Lower lobe of right lung (tissue), 2 donors: ENCODE measurements at regions not wholly inside any gene's neighbourhood (a gene's known extent, or its start where the extent isn't known, plus 50 kb on each side); places are given as distances from the start of the nearest gene placed in this dataset.
"Not testable (repeated sequence)": the region's sequence is repeated elsewhere in the genome, so short reads cannot be mapped to it uniquely, and the experiment has no call there.

Experiments used
- ATAC-seq, 2 donors: fragments of 200-7000 bp; cut with Tn5 transposase; one replicate each; pipeline ENCODE4 v1.9.1; 2020 to 2022; ENCODE audit warnings: mild to moderate bottlenecking in 2 of 2, moderate library complexity in 2 of 2
- DNase-seq: peaks from one replicate; pipeline ENCODE4 v3.0.0-alpha.2; 2020
- H3K27ac ChIP-seq: fragments of 200-600 bp; one replicate; pipeline ENCODE4 v1.8.0; 2022
- H3K27me3 ChIP-seq: fragments of 200-600 bp; one replicate; pipeline ENCODE4 v1.8.0; 2022; ENCODE audit warnings: low read depth
- H3K36me3 ChIP-seq: fragments of 200-600 bp; one replicate; pipeline ENCODE4 v1.8.0; 2022; ENCODE audit warnings: mild to moderate bottlenecking
- H3K4me1 ChIP-seq: fragments of 200-600 bp; one replicate; pipeline ENCODE4 v1.8.0; 2022
- H3K4me3 ChIP-seq: fragments of 200-600 bp; one replicate; pipeline ENCODE4 v1.8.0; 2022; ENCODE audit warnings: mild to moderate bottlenecking
- H3K9me3 ChIP-seq: fragments of 200-600 bp; one replicate; pipeline ENCODE4 v1.8.0; 2022
- intact Hi-C: fragments of 100-400 bp; cut with DNase I; formaldehyde crosslinking; loops from one replicate; pipeline ENCODE4 v1.11.0; 2022
- TF ChIP-seq, protein P1 (sequence below): fragments of 200-600 bp; IDR thresholded peaks from one replicate; pipeline ENCODE4 v1.8.0; 2022; ENCODE audit warnings: antibody characterized with exemption, mild to moderate bottlenecking
- donor health status: DM: no; HTN: yes; CAD: no; lungs with severe emphysema.

DNA sequence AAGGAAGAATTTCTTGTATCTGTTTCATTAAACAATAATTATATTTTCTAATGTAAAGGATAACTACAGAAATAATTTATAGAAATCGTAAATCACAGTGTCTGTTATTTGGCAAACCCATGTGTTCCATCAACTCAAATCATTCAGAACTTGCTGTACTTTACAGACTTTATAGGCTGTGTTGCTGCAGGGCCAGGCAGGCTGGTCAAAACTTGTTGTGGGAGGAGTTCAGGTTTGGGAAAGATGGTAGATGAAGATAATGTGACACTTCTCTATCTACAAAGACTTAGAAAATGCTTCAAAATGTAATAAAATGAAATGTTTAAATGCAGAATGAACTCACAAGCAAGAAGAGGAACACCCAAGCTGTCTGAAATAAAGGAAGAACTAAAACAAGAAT, 183.4 kb downstream of the SEMA6D start:
- H3K27ac ChIP-seq, result no peak overlapping the region
- intact Hi-C loops, result no loop called here
- DNase-seq (no peak), ATAC-seq (no peak)
- H3K4me3 ChIP-seq, result no peak overlapping the region
- no peaks in the 10 kb centered on the region for H3K36me3 ChIP-seq
- H3K9me3 ChIP-seq, result peaks cover 17% of the 10 kb centered on the region
- TF ChIP-seq, protein P1, sequence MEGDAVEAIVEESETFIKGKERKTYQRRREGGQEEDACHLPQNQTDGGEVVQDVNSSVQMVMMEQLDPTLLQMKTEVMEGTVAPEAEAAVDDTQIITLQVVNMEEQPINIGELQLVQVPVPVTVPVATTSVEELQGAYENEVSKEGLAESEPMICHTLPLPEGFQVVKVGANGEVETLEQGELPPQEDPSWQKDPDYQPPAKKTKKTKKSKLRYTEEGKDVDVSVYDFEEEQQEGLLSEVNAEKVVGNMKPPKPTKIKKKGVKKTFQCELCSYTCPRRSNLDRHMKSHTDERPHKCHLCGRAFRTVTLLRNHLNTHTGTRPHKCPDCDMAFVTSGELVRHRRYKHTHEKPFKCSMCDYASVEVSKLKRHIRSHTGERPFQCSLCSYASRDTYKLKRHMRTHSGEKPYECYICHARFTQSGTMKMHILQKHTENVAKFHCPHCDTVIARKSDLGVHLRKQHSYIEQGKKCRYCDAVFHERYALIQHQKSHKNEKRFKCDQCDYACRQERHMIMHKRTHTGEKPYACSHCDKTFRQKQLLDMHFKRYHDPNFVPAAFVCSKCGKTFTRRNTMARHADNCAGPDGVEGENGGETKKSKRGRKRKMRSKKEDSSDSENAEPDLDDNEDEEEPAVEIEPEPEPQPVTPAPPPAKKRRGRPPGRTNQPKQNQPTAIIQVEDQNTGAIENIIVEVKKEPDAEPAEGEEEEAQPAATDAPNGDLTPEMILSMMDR, result no peak
- no peaks in the 10 kb centered on the region for H3K4me1 ChIP-seq
- H3K27me3 ChIP-seq, result no peaks in the 10 kb centered on the region

DNA sequence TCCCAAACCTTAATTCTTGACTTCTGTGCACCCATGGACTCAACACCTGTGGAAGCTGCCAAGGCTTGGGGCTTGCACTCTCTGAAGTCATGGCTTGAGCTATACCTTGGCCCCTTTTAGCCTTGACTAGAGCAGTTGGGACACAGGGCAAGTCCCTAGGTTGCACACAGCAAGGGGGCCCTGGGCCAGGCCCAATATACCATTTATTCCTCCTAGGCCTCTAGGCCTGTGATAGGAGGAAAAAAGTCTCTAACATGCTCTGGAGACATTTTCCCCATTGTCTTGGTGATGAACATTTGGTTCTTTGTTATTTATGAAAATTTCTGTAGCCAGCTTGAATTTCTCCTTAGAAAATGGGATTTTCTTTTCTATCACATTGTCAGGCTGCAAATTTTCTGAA, 186.1 kb downstream of the SEMA6D start:
- H3K4me1 ChIP-seq, result no peaks in the 10 kb centered on the region
- H3K4me3 ChIP-seq, result no peak overlapping the region
- intact Hi-C loops, result no loop called here
- TF ChIP-seq, protein P1, result no peak
- DNase-seq, result no peak
- ATAC-seq, result no peak
- H3K27ac ChIP-seq, result no peak overlapping the region
- peaks cover 17% of the 10 kb centered on the region for H3K9me3 ChIP-seq
- no peaks in the 10 kb centered on the region for H3K36me3 ChIP-seq
- no peaks in the 10 kb centered on the region for H3K27me3 ChIP-seq

DNA sequence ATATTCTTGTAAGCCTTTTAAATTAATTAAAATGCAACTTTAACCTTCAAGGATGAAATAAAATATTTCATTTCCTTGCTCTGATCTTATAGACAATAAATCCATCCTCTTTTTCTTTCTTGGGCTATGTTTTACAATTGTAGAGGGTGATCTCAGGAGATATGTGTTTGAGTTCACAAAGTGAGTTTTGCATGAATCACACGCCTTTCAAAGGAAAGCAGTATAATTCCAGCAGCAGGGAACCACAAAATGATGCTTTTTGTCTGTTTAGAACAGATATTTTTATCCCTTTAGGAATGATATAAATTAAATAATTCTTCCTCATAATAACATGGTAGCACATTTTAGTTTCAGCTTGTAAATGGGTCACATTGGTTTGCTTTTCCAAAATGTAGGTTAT, 191.2 kb downstream of the SEMA6D start:
- no peak for ATAC-seq
- TF ChIP-seq, protein P1, result no peak
- no peak for DNase-seq
- Histone ChIP-seq H3K4me3 (no peak overlapping the region), H3K27ac (no peak overlapping the region), H3K9me3 (peaks cover 10% of the 10 kb centered on the region), H3K4me1 (no peaks in the 10 kb centered on the region), H3K27me3 (no peaks in the 10 kb centered on the region), H3K36me3 (no peaks in the 10 kb centered on the region)
- intact Hi-C loops, result no loop called here

DNA sequence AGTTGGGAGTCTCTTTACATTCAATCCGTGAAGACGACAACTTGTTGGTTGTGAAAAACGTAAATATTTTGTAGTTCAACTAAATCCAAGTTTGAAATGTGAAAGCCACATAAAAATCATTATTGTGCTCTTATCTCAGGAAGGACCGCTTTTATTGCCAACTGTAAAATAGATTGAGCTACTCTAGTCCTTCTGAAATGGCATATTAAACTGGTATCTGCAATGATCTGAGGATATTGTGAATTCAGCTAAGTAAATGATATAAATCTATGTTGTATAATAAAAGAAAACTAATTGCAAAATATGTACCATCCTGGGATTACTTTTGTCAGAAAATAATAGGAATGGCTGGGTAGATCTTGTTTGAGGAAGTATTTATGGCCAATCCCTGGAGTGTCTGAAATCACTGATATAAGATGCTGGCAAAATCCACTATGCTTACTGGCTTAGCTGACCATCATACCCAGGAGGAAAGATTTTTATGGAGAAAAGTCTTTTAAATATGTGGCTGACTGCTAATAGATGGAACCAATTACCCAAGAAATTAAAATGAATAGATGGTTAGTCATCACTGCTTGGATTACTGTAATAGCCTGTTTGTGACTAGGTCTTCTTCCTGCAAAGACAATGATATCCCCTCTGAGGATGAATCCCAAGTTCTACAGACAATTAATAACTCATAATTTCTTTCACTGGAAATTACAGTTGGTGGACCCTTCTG, 191.8 kb downstream of the SEMA6D start:
- TF ChIP-seq, protein P1, result no peak

DNA sequence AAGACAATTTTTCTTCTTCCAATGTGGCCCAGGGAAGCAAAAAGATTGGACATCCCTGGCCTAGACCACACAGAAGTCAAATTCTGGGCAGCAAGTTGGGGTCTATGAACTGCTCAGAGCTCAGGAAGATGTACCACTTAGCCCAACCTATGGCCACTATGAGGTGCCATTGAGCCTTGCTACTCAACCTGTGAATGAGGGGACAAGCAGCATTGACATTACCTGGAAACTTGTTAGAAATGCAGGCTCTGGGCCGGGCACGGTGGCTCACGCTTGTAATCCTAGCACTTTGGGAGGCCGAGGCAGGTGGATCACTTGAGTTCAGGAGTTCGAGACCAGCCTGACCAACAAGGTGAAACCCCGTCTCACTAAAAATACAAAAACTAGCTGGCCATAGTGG, 195.6 kb downstream of the SEMA6D start:
- H3K9me3 ChIP-seq, H3K27ac ChIP-seq, H3K4me3 ChIP-seq, DNase-seq, H3K27me3 ChIP-seq, ATAC-seq, H3K4me1 ChIP-seq, H3K36me3 ChIP-seq, intact Hi-C loops: not testable (repeated sequence)

More for the DNA sequence above, 191.8 kb downstream of the SEMA6D start:
- H3K9me3 ChIP-seq, result peaks cover 5% of the 10 kb centered on the region
- no peaks in the 10 kb centered on the region for H3K4me1 ChIP-seq
- no peaks in the 10 kb centered on the region for H3K36me3 ChIP-seq
- intact Hi-C loops, result no loop called here
- no peak overlapping the region for H3K4me3 ChIP-seq
- H3K27ac ChIP-seq, result no peak overlapping the region
- no peaks in the 10 kb centered on the region for H3K27me3 ChIP-seq
- DNase-seq (no peak), ATAC-seq (no peak)

DNA sequence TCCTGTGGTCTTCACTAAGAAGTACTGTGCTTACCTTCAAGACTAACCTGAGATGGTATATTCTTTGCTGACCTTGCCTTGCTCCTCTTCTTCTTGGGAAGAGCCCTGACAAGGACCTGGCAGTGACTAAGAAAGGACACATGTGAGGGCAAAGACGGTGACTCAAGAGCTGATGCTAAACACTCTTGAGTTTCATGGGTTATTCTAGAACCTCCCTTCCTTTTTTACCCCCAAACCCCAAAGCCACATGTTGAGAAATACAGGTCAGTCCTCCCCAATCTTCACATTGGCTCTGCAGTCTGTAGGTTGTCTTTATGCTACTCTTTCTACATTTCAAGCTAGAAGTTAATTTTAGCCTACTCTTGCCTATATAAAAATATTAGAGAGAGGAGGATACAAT, 200.6 kb downstream of the SEMA6D start:
- no peak overlapping the region for H3K27ac ChIP-seq
- intact Hi-C loops, result no loop called here
- no peaks in the 10 kb centered on the region for H3K36me3 ChIP-seq
- no peaks in the 10 kb centered on the region for H3K9me3 ChIP-seq
- no peaks in the 10 kb centered on the region for H3K4me1 ChIP-seq
- DNase-seq (no peak), ATAC-seq (no peak)
- TF ChIP-seq, protein P1, result no peak
- no peak overlapping the region for H3K4me3 ChIP-seq
- H3K27me3 ChIP-seq, result no peaks in the 10 kb centered on the region
